ENCODE measurements at regions not wholly inside any gene's neighbourhood (a gene's known extent, or its start where the extent isn't known, plus 50 kb on each side); places are given as distances from the start of the nearest gene placed in this dataset.

DNA sequence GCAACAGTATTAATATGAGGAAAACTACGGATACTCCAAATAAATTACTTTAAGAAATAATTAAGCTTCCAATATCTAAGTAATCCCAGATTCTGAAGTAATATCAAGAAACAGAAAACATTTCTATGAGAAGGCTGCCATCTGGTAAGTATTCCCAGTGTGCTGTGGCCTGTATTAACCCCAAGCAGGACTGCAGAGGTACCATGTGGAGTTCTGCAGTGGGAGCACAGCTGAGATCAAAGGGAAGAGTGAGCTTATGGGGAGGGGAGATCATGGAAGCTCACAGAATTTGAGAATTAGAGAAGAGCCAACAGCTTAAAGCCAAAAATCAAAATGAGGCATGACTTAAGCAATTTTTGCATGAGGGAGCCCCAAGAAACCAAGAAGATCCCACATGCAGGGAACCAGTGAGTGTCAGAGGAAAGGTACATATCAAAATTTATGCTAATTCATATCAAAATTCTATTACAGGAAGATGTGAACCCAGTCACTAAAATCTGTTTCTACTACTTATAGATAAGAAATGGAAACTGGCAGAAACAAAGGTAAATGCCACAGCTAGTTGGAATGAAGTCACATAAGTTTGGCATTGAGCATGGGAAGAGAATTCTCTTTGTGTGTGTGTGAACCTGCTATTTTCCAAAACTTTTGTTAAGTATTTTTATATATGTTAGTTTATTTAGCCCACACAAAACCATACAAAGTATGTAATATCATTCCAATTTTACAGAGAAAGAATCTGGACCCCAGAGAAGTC lies 62.6 kb upstream of the KITLG start:
- no peaks in the 10 kb centered on the region for H3K27me3 Mint-ChIP-seq
- H3K4me3 Mint-ChIP-seq, result no peak overlapping the region
- H3K27ac Mint-ChIP-seq, result no peak overlapping the region
- ATAC-seq (ENCODE audit: low read depth) (no peak), DNase-seq (no peak)
- no peaks in the 10 kb centered on the region for H3K9me3 Mint-ChIP-seq
- POLR2A ChIA-PET, result no interaction called here
- H3K36me3 Mint-ChIP-seq, result no peaks in the 10 kb centered on the region
- H3K4me1 Mint-ChIP-seq, result no peaks in the 10 kb centered on the region

DNA sequence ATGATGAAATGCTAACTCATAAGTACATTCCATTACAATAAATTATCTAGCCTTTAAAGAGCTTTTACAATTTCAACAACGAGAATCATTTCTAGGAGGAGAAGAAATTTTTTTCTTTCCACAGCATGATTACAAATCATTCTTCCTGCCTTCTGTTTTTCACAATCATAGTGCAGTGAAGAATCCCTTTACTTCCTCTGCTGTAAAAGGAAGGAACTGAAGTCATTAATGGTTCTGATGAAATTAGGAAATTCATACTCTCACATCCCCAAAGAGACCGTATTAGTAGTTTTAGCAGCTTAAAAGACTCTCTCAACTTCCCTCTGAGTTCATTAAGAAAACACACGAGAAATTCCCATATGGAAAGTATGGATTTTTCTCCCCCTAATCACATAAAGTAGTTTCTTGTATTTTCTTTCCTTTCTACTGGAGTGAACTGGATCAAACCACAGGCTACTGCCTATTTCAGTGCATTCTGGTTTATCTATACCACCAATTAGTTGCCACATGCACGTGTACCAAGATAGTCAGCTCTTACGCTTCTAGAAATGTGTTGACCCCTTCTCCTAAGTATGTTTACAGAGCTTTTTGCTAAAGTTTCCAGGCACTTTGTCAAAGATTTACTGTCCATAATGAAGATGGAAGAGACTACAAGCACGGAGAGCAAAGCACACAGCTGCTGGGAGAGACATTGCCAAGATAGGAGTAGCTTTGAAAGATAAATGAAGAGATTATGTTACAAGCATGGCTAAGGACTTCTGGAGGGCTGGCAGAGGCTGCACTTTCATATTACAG lies 58.9 kb upstream of the KITLG start:
- Mint-ChIP-seq H3K9me3 (no peaks in the 10 kb centered on the region), H3K4me3 (no peak overlapping the region), H3K4me1 (no peaks in the 10 kb centered on the region), H3K27ac (no peak overlapping the region), H3K36me3 (no peaks in the 10 kb centered on the region), H3K27me3 (no peaks in the 10 kb centered on the region)
- DNase-seq (no peak), ATAC-seq (ENCODE audit: low read depth) (no peak)
- POLR2A ChIA-PET, result no interaction called here

- H3K4me1 Mint-ChIP-seq, result no peaks in the 10 kb centered on the region
- no peak overlapping the region for H3K27ac Mint-ChIP-seq
- no peaks in the 10 kb centered on the region for H3K36me3 Mint-ChIP-seq
- H3K4me3 Mint-ChIP-seq, result no peak overlapping the region
- DNase-seq (no peak), ATAC-seq (ENCODE audit: low read depth) (no peak)
- no peaks in the 10 kb centered on the region for H3K9me3 Mint-ChIP-seq
- no peaks in the 10 kb centered on the region for H3K27me3 Mint-ChIP-seq
- POLR2A ChIA-PET, result no interaction called here
Observed at GRCh38 chr12:88638388-88638787, 58.1 kb upstream of the KITLG start.

GRCh38 chr12:88634008-88634407 lies 53.7 kb upstream of the KITLG start:
- H3K27ac Mint-ChIP-seq, result no peak overlapping the region
- no peaks in the 10 kb centered on the region for H3K9me3 Mint-ChIP-seq
- ATAC-seq (ENCODE audit: low read depth) (no peak), DNase-seq (no peak)
- H3K27me3 Mint-ChIP-seq, result no peaks in the 10 kb centered on the region
- no peaks in the 10 kb centered on the region for H3K36me3 Mint-ChIP-seq
- POLR2A ChIA-PET, result no interaction called here
- H3K4me1 Mint-ChIP-seq, result no peaks in the 10 kb centered on the region
- no peak overlapping the region for H3K4me3 Mint-ChIP-seq

DNA sequence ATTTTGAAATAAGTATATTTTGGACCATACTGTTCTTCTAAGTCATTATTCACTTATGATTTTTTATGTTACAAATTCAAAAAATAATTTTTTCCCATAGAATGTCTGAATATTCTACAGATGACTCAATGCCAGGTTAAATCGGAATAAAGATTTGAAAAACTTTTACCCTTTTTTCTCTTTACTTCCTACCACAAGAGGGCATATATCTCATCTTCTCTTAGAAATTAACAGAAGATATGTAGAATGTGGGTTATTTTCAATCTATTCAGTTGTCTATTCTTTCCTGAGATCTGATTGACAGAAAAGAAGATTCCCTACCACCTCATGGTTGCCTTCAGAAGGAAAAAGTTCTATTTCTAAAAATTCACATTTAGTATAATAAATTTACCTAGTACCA lies 53.0 kb upstream of the KITLG start:
- no peaks in the 10 kb centered on the region for H3K9me3 Mint-ChIP-seq
- ATAC-seq (ENCODE audit: low read depth) (no peak), DNase-seq (no peak)
- no peaks in the 10 kb centered on the region for H3K4me1 Mint-ChIP-seq
- no peak overlapping the region for H3K27ac Mint-ChIP-seq
- H3K36me3 Mint-ChIP-seq, result no peaks in the 10 kb centered on the region
- POLR2A ChIA-PET, result no interaction called here
- no peaks in the 10 kb centered on the region for H3K27me3 Mint-ChIP-seq
- H3K4me3 Mint-ChIP-seq, result no peak overlapping the region

DNA sequence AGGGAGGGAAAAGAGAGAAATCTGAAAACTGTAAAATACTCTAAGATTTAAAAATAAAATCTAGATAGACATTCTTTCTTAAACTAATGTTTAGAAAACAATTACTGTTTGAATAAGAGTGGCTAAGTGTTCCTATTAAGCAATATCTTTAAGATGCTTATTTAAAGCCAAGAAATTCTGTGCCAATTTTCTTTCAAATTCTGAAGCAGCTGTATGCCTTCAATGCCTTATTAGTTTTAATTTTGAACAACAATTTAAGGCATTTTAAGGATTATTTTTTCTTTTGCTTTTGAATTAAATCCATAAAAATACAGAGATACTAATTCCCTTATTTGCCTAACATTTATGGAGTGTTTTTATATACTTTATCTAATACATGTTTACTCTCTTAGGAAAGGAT lies 50.3 kb upstream of the KITLG start:
- no peak for ATAC-seq (ENCODE audit: low read depth)
- Mint-ChIP-seq H3K4me1 (no peaks in the 10 kb centered on the region), H3K36me3 (no peaks in the 10 kb centered on the region), H3K27me3 (no peaks in the 10 kb centered on the region), H3K4me3 (no peak overlapping the region), H3K9me3 (no peaks in the 10 kb centered on the region), H3K27ac (no peak overlapping the region)
- POLR2A ChIA-PET, result no interaction called here
- no peak for DNase-seq

Data from activated naive CD8-positive, alpha-beta T cell treated with anti-CD3 and anti-CD28 coated beads, Interleukin-2, amount 10 ng/mL, durations not matched to agents 7 days and 5 days (primary cell).